ENCODE measurements at regions not wholly inside any gene's neighbourhood (a gene's known extent, or its start where the extent isn't known, plus 50 kb on each side); places are given as distances from the start of the nearest gene placed in this dataset.
"Not testable (repeated sequence)": the region's sequence is repeated elsewhere in the genome, so short reads cannot be mapped to it uniquely, and the experiment has no call there.

DNA sequence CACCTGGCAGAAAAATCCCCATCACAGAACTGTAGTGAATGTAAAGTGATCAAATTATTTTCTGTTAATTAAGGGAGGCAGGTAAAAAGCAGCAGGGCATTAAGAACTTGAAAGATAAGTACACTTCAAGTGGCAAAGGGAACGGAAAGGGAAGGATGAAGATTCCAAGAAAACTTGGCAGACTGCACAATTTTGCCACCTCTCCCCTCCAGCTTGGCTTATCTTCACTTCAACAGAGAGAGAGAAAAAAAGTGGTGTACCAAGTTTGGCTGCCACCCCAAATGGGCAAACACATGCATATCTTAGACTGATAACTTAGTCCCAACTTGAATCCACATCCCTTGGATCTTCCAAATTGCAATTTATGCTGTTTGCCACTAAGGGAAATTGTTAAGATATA lies 598.1 kb upstream of the ACTRT1 start:
- no peak for DNase-seq (ENCODE audit: low read depth)
- no peak for TF ChIP-seq CTCF (IDR thresholded peaks at IDR 0.05; ENCODE audit: insufficient read depth, low read depth, low read length)

GRCh38 chrX:128634754-128635153 lies 582.6 kb upstream of the ACTRT1 start:
- H3K4me3 ChIP-seq (ENCODE audit: low read depth, low read length), result no peak overlapping the region
- TF ChIP-seq CTCF (IDR thresholded peaks at IDR 0.05; ENCODE audit: insufficient read depth, low read depth, low read length), result no peak
- DNase-seq (ENCODE audit: low read depth), result no peak

More for the DNA sequence above, 598.1 kb upstream of the ACTRT1 start:
- H3K4me3 ChIP-seq (ENCODE audit: low read depth, low read length), result no peak overlapping the region

GRCh38 chrX:128623361-128623760 lies 571.2 kb upstream of the ACTRT1 start:
- TF ChIP-seq CTCF (IDR thresholded peaks at IDR 0.05; ENCODE audit: insufficient read depth, low read depth, low read length), result no peak
- no peak for DNase-seq (ENCODE audit: low read depth)
- H3K4me3 ChIP-seq (ENCODE audit: low read depth, low read length), result no peak overlapping the region

- DNase-seq (ENCODE audit: low read depth), result no peak
- no peak for TF ChIP-seq CTCF (IDR thresholded peaks at IDR 0.05; ENCODE audit: insufficient read depth, low read depth, low read length)
- H3K4me3 ChIP-seq (ENCODE audit: low read depth, low read length), result no peak overlapping the region
These were observed 570.1 kb upstream of the ACTRT1 start for GRCh38 chrX:128622296-128622695.

- no peak for TF ChIP-seq CTCF (IDR thresholded peaks at IDR 0.05; ENCODE audit: insufficient read depth, low read depth, low read length)
- DNase-seq (ENCODE audit: low read depth), result no peak
- no peak overlapping the region for H3K4me3 ChIP-seq (ENCODE audit: low read depth, low read length)
These were observed 567.3 kb upstream of the ACTRT1 start for GRCh38 chrX:128619490-128619889.

DNA sequence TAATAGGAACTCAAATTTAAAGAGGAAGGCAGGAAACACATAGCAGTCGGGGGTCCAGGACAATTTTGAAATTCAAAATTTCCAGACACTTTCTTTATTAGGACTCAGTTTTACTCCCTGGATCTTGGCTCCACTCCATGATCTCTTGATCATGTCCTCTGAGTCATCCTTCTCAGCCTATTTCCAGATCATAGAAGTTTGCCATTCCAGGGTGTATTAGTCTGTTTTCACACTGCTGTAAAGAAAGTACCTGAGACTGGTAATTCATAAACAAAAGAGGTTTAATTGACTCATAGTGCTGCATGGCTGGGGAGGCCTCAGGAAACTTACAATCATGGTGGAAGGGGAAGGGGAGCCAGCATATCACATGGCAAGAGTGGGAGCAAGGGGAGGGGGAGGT lies 564.7 kb upstream of the ACTRT1 start:
- no peak overlapping the region for H3K4me3 ChIP-seq (ENCODE audit: low read depth, low read length)
- no peak for DNase-seq (ENCODE audit: low read depth)
- no peak for TF ChIP-seq CTCF (IDR thresholded peaks at IDR 0.05; ENCODE audit: insufficient read depth, low read depth, low read length)

DNA sequence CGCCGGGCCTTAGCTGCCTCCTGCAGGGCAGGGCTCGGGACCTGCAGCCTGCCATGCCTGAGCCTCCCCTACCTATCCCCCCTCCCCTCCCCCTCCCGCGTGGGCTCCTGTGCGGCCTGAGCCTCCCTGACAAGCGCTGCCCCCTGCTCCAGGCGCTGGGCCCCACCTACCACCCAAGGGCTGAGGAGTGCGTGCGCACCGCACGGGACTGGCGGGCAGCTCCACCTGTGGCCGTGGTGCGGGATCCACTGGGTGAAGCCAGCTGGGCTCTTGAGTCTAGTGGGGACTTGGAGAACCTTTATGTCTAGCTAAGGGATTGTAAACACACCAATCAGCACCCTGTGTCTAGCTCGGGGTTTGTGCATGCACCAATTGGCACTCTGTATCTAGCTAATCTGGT lies 554.6 kb upstream of the ACTRT1 start:
- not testable (repeated sequence) for DNase-seq (ENCODE audit: low read depth); H3K4me3 ChIP-seq (ENCODE audit: low read depth, low read length)

DNA sequence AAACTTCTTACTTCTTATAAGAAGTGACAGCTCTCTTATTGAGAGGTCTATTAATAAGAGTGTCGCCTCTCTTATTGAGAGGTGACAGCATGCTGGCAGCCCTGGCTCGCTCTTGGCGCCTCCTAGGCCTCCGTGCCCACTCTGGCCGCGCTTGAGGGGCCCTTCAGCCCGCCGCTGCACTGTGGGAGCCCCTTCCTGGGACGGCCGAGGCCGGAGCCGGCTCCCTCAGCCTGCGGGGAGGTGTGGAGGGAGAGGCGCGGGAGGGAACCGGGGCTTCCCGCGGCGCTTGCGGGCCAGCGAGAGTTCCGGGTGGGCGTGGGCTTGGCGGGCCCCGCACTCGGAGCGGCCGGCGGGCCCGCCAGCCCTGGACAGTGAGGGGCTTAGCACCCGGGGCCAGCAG lies 554.2 kb upstream of the ACTRT1 start:
- not testable (repeated sequence) for DNase-seq (ENCODE audit: low read depth); H3K4me3 ChIP-seq (ENCODE audit: low read depth, low read length)

Data from fibroblast of villous mesenchyme (primary cell).